AG08395 (cell line): ENCODE measurements at regions not wholly inside any gene's neighbourhood (a gene's known extent, or its start where the extent isn't known, plus 50 kb on each side); places are given as distances from the start of the nearest gene placed in this dataset.
"Not testable (repeated sequence)": the region's sequence is repeated elsewhere in the genome, so short reads cannot be mapped to it uniquely, and the experiment has no call there.

Experiments
- DNase-seq: peaks from one replicate; pipeline ENCODE4 v3.0.0; 2012; ENCODE audit warnings: mixed read lengths, low spot score

DNA sequence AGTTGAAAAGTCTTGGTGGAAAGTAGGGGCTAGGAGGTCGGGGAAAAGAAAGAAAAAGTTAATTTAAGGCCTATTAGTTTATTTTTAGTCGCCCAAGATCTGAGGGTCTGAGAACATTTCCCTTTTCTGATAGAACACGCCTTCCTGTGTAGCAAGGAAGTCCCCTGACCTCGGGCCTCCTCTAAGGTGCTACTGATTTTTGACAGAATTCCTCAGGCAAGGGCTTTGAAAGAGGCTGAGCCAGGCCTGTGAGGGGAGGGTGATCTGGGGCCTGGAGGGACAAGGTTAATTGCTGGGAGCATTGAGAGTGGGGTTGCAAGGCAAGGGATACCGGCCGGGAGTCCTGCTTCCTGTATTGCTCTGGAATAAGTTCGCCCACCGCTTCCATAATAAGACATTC lies 131.4 kb upstream of the MYCN start:
- no peak for DNase-seq

DNA sequence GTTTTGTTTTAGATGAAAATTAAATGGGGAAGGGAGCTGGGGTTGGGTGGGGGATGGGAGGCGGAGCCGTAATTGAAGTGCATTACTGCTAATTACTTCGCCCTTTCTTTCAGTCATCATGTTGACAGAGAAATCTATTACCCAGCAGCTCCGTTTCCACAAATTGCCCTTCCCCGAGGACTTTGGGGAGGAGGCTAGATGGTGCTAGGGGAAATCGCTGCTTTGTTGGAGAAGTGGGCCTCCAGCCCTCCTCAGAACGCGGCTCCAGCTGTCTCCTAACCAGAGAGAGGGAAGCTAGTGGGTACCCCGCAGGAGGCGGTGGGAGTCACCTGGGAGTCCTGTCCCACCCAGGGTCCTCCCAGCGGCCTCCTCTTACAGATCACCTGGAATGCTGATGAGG lies 130.9 kb upstream of the MYCN start:
- no peak for DNase-seq

DNA sequence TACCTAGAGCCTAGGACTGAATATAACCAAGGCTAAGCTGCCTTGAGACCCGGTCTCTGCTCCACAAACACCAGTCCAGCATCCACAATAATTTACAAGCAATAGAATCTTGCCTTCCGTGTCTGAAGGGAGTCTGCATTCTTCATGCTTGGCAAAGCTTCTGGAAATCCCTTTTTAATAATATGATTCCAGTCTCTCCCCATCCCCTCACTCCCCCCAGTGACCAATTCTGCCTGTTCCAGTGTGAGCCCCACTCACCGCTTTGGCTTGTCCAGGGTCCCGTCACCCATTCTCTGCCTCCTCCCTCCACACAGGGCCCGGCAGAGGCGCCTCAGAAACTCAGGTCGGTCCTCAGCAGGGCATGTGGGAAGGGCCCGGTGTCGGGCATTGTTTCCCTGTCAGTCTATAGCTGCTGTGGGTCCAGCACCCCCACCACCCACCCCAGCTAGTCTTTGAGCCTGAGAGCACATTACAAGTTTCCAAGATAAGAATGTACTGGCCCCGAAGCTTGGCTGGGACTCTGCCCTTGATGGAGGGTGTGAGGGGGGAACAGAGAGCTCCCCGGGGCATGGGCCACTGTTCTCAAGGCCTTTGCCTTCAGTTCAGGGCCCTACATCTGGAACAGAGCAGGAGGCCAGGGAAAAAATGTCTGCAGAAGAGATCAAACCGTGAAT lies 129.7 kb upstream of the MYCN start:
- no peak for DNase-seq

DNA sequence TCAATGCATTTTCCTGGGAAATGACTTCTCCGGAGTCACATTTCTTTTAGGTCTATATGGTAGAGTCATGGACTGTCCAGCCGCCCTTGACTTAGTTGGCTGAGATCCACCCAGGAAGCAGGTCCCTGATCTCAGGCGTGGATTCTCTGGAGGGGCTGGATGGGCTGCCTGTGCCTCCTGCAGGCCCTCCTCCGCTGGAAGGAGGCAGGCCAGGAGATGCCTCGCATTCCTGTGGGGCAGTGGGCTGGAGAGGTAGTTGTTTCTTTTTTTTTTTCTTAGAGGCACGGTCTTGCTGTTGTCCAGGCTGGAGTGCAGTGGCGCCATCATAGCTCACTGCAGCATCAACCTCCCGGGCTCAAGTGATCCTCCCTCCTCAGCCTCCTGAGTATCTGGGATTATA lies 129.0 kb upstream of the MYCN start:
- DNase-seq, result no peak

DNA sequence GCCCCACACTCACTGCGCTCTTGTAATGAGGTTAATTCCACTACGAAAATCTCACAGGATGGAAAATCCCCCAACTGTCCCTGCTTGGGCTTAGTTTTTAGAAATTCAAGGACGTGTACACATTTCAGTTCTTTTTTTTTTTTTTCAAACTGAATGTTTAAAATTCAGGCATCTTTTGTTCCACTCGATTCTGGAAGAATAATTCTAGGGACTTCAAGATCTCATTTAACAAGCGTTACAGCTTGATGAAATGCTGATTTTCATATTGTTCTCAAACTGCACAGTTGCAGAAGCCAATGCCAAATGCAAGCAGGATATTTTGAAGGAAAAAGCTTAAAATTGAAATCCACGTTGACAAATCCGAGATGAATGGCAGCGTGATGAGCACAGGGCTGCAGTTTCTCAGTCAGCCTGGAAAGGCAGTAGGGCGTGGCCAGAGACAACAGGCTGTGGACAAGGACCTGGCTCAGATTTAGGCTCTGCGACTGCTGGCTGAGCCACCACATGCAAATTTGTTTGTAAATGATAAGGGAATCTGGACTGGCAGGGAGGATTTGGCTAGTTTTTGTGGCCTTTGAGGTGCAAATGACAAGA lies 128.1 kb upstream of the MYCN start:
- DNase-seq, result no peak

DNA sequence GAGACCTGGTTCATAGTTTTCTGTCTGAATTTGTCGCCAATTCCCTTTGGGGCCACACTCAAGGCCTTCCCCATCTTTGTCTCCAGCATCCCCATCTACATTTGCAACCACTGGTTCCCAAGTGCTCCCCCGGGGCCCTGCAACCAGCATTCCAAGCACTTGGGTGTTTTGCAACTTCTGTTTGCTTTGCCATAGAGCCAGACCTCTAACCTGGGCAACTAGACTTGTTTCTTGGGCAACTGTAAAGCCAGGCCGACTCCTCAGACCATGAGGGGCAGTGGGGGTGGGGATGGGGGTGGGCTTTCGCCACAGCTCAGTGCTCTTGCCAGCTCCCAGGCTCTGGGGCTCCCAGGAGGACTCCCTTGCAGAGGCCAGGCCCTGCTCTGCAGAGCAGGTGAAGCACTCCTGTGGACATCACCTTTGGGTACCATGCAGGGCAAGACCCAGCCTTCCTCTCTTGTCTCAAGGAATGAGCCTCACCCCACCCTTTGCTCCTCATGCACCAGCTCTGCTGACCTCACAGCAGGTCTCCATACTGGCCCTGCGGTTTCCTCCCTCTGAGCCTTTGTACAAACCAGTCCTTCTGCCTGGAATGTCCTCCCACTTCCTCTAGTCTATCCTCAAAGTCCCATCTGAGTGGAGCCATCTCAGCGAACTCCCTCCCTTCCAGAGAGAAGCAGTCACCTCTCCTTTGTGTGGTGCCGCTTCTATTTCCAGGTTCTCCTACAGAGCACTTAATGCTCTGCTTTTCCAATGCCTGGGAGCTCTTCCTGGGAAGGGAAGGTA lies 126.7 kb upstream of the MYCN start:
- no peak for DNase-seq

DNA sequence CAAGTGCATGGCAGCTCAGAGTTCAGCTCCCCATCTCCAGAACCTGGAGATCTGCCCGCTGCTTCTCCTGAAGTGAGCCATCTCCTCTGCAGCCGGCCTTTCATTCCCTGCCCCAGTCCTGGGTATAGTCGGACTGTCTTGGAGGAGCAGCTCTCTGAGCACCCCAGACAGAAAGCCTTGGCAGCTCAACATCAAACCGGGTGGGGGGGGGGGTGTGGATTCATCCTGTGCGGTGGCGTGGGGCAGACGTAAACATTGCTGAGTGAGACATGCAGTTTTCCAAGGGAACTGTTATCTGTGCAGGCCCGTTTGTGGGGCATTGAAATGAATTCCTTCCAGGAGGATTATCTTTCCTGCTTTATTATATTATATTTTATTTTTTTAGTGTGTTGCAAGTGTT lies 125.9 kb upstream of the MYCN start:
- no peak for DNase-seq

DNA sequence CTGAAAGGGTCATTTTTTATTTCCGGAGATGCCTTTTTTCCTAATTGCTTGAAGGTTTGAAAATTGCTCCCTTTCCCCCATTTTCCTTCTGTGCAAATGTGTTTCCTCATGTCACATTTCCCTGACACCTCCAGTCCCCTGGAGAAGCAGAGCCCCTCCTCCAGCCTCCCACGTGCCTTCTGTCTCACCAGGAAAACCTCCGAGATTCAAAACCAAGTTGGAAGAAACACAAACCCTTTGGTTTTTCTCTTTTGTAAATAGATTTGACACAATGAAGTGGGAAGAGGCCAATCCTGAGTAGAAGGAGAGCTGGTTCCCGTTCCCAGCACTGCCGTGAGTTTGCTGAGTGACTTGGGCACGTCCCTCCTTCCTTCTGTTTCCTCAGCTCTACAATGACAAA lies 125.4 kb upstream of the MYCN start:
- no peak for DNase-seq

DNA sequence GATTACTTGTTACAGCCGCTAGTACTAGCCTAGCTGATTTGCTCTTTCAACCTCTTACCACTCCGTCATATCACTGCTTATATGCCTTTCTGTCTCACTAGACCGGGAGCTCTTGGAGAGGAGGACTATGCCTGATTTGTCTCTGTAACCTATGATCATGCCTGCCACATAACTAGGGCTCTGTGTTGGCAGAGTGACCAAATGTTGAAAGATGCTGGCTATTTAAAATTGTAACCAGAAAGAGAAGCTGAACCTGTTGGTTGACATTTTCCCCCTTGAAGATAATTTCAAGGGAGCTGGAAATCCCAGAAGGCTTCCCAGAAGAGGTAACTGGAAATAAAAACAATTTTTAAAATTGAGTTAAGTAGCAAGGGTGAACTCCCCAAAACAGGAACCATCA lies 124.1 kb upstream of the MYCN start:
- DNase-seq, result no peak

DNA sequence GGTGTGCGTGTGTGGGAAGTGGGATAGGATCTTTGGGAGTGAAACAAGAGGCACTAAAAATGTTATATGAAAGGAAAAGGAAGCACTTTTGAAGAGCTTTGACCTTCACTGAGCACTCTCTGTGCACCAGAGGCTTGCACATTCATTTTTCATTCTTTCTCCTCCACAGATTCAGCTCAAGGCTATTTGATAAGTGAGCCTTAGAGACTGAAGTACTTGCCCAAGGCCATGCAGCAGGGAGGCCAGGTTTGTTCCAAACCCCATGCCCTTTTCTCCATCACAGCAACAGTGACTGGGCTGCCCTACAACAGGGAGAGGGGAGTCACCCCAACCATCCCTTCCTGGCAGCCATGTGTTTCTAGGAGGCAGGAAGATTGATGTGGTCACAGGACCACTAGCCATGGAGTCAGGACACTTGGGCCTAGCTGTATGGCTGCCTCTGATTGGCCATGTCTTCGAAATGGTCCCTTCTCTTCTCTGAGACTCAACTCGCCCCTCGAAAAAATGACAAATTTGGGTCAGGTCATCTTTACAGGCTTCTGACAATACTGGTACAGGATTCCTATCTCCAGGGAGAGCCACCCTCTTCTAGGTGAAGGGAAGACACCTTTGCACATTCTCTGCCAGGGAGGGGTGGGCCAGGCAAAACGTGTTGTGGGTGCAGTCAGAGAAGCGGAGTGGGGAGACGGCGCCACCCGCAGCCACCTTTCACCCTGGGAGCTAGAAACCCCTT lies 123.5 kb upstream of the MYCN start:
- DNase-seq, result no peak

DNA sequence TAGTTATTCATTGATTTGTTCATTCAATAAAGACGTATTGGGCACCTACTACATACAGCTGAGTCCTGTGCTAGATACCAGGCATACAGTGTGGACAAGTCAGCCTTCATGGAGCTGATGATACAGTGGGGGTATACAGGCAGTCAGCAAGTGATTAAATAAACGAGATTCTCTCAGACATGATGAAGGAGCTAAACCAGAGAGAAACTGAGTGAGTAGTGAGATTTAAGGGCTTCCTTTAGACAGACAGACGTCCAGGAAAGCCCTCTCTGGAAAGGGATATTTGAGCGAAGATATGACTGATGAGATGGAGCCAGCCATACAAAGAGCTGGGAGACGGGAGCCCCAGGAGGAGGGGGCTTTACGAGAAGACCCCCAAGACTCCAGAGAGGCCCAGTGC lies 122.6 kb upstream of the MYCN start:
- no peak for DNase-seq

DNA sequence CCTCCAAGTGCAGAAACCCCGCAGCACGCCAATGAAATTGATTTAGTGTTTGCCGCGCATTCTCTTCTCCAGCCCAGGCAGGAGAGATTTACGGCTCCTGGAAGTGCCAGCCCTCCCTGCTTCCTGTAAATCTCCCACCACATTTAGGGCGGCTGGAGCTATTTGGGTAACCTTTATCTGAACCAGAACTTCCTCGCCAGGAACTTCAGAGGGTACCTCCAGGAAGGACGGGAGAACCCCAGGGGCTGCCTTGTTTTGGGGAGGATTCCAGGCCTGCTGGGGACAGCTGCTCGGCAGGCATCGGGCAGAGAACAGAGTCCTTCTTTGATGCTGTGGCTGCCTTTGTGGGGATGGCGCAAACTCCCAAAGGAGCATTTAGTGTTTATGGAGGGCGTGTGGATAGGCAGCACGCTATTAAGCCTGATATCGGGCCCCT lies 122.0 kb upstream of the MYCN start:
- no peak for DNase-seq

DNA sequence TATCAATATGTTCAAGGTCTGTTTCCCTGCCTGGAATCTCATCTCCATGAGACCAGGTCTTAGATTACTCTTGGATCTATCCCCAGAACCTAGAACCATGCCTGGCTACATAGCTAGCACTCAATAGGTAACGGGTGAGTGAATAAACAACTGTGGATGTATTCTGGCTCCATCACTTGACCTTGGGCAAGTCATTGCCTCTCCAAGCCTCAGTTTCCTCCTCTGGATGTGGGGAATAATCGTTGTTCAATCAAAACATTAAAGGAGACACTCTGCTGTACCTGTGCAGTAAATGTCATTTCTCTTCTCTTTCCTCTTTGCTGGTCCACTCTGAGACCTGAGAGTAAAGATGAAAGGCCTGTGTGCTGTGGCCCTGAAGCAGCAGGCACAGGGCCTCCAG lies 121.5 kb upstream of the MYCN start:
- no peak for DNase-seq

DNA sequence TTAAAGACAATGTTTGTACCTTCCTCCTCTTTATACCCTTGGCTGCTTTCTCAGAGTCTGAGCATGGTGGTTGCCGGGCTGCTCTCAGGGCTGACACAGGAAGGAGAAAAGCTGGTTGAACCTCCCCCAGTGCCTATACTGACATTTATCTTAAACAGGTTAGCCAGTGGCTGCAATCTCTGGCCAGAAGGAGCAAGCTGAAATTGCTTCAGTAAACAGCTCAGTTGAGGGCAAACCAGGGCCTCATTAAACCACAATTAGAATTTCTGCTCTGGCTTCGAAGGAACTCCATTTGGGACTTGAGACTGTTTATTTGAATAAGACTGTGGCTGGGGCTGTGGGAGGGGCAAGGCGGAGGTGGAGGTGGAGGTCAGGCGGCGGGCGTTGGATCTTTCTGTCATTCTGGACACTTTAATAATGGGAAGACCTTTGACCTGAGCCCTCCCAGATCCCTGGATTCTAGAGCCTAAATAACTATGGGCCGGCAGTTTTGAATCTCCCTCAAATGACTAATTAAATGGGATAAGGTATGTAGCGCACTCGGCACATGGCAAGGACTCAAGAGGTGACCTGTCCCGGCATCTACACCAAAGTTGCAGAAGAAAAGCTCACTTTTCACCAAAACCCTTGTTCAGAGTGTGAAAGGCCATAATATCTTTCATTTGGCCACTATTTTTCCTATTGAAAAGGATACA lies 120.6 kb upstream of the MYCN start:
- DNase-seq, result no peak

DNA sequence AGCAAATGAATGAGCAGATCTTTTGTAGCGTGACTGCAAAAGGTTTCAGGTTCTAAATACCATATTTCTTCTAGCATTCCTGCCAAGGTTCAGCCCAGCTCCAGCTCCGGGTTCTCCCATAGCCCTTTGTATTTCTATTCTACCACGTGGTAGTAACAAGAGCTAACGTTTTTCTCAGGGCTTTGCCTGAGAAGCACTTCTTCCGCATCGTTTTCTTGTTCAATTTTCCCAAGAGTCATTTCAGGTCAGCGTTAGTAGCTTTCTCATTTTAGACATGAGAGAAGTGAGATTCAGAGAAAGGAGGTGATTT lies 120.1 kb upstream of the MYCN start:
- no peak for DNase-seq

DNA sequence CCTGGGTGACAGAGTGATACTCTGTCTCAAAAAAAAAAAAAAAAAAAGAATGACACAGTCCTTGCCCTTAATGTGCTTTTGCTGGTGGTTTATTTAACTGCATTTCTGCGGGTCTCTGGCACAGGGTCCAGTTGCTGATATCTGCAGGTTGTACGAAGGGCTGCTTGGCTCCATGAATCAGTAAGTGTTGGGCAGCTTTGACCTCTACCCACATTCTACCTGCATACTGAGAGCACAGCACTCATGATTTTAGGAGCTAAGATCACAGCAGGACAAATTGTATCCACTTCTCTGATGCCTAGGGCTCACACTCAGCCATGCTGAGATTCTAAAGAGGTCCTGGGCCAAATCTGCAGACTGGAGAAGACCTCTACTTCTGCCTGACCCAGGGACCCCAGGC lies 119.4 kb upstream of the MYCN start:
- DNase-seq, result no peak

DNA sequence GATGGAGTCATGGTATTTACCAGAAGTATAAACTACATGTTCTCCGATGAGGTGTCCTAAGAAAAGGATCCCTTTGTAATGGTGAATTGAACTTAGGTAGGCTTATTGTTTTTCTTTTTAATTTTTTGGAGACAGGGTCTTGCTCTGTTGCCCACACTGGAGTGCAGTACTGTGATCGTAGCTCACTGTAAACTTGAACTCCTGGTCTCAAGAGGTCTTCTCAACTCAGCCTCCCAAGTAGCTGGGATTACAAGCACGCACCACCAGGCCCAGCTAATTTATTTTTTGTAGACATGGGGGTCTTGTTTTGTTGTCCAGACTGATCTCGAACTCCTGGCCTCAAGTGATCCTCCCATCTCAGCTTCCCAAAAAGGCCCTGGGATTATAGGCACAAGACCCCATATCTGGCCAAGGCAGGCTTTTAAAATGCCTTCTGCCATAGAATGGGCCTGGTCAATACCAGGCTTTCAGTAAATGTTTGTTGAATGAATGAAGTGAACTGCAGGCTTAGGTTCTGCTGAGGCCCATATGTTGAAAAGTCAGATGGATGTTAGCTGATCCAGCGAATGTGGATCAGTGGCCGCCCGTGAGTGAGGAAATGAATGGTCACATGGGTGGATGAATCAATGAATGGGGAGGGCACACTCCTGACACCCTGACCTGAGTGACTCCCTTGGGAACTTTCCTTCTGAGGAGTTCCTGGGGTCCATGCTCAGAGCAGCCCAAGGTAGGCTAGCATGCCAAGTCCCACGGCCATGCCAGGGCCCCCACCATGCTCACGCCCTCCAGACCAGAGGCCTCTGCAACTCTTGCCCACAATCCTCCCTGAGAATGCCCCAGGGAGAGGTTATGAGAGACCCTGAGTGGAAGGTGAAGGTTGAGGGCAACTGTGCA lies 118.0 kb upstream of the MYCN start:
- DNase-seq, result no peak

DNA sequence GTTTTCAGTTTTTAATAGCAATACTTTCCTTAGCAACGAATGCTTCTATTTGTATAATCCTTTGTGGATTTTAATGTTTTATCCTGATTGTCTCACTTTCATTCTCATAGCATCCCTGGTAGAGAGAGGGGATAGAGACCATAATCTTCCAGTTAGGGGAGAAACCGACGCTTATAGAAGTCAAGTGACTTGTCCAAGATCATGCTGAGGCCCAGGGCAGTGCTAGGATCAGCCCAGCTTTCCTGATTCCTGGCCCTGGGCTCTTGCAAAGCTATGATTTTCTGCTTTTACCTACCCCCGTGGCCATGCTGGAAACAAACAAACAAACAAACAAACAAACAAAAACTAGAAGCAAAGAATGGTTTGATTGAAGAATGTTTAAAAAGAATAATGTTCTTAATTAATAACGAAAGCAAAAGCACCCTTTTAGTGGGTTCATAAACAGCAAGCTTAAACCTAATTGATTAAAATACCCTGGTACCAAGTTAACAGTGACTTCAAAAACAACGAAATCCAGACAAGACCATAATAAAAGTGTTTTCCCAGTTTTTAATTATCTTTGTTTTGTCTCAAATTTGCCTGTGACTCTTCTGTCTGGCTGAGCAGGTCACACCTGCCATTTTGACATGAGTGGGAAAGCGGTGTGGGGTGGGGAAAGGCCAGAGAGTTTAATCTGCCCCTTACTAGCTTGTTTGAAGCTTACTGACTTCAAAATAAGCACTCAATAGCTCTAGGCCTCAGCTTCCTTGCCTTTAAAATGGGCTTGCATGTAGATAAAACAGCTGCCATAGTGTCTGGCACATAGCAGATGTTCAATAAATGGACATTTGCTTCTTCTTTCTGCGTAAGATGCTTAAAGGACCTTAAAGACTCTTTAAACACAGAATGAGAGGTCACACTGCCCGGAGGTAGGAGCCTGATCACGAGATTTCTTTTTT lies 116.6 kb upstream of the MYCN start:
- no peak for DNase-seq

DNA sequence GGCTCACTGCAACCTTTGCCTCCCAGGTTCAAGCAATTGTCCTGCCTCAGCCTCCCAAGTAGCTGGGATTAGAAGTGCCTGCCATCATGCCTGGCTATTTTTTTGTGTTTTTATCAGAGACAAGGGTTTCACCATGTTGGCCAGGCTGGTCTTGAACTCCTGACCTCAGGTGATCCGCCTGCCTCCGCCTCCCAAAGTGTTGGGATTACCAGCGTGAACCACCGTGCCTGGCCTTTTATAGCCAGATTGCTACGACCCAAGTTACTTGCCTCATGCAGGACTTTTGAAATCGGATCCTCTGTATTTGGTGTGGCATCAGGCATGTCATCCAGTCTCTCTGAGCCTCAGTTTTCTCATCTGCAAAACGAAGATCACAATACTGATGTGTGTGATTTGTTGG lies 115.9 kb upstream of the MYCN start:
- not testable (repeated sequence) for DNase-seq

DNA sequence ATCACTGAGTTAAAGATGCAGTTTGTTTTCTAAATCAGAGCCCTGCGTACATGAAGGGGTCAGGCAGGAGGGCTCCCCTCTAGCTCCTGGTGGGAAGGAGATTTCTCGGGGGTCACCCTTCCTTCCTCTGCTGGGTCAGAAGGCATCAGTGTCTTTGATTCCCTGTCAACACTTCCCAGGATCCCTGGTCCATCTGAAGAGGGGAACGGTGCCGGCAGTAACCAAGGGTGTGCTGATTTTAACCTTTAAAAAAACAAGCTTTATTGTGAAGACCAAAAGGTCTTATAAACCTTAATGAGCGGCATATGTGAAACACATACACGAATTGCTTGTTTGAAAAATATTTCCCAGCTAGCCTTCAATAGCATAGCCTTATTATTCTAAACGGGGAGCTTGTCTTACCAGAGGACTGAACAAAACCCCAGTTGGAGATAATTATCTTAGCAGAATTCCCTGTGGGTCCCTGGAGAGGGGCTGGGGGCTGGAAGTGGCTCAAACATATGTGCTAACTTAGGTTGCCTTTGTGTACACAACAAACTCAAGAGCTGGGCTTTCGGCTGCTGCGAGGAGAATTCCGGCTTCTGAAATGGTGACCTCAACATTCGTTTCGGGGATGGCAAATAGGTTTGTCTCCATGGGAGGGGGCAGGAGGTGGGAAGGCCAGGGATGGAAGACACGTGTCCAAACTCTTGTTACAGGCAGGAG lies 114.9 kb upstream of the MYCN start:
- no peak for DNase-seq
